Mesothelial cell of epicardium (in vitro differentiated cells): ENCODE measurements at regions not wholly inside any gene's neighbourhood (a gene's known extent, or its start where the extent isn't known, plus 50 kb on each side); places are given as distances from the start of the nearest gene placed in this dataset.

ENCODE experiments used
- DNase-seq, 2 experiments: peaks; one replicate each; pipeline ENCODE4 v3.0.0; 2021; ENCODE audit warnings: low spot score in 2 of 2; ENCODE audit not compliant: unreplicated experiment in 2 of 2
- H3K27ac Mint-ChIP-seq: 2 replicates; pipeline ENCODE4 v1.8.0; 2021; ENCODE audit warnings: mixed read lengths
- H3K27me3 Mint-ChIP-seq: 2 replicates; pipeline ENCODE4 v1.8.0; 2021; ENCODE audit warnings: low read depth, mixed read lengths
- H3K36me3 Mint-ChIP-seq: 2 replicates; pipeline ENCODE4 v1.8.0; 2021; ENCODE audit warnings: mixed read lengths
- H3K4me1 Mint-ChIP-seq: 2 replicates; pipeline ENCODE4 v1.8.0; 2021; ENCODE audit warnings: mixed read lengths
- H3K4me3 Mint-ChIP-seq: 2 replicates; pipeline ENCODE4 v1.8.0; 2021; ENCODE audit warnings: mild to moderate bottlenecking, moderate library complexity, mixed read lengths
- H3K9me3 Mint-ChIP-seq: 2 replicates; pipeline ENCODE4 v1.8.0; 2021; ENCODE audit warnings: mixed read lengths
- TF ChIP-seq, protein P1 (sequence below): fragments of 200-600 bp; sonication (generic); IDR thresholded peaks from one replicate; pipeline ENCODE4 v1.5.0; 2021; ENCODE audit warnings: antibody characterized with exemption; ENCODE audit not compliant: unreplicated experiment

DNA sequence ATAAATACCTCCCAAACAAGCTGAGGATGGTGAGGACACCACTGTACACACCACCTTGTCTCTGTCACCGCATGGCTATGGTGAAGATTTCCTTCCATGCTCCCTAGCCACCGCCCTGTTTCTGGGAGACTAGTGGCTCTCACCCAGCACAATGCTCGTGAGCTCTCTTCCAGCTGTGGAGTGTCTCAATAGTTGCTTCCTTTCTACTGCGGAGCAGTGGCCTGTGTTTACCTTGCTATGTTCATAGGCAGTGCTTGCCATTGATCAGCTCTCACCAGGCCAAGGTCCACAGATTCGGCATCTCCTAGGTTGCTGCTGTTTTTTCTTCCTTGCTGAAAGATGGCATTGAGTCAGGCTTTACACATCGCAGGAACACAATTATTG lies 313.6 kb upstream of the RTL1 start:
- H3K4me3 Mint-ChIP-seq: no peak overlapping the region
- H3K27me3 Mint-ChIP-seq: no peaks in the 10 kb centered on the region
- no peaks in the 10 kb centered on the region for H3K36me3 Mint-ChIP-seq
- H3K4me1 Mint-ChIP-seq: peaks cover 8% of the 10 kb centered on the region
- DNase-seq: peak in 1 of 2 experiments; percentile 27
- peaks cover 12% of the 10 kb centered on the region for H3K9me3 Mint-ChIP-seq
- no peak overlapping the region for H3K27ac Mint-ChIP-seq
- TF ChIP-seq, protein P1, sequence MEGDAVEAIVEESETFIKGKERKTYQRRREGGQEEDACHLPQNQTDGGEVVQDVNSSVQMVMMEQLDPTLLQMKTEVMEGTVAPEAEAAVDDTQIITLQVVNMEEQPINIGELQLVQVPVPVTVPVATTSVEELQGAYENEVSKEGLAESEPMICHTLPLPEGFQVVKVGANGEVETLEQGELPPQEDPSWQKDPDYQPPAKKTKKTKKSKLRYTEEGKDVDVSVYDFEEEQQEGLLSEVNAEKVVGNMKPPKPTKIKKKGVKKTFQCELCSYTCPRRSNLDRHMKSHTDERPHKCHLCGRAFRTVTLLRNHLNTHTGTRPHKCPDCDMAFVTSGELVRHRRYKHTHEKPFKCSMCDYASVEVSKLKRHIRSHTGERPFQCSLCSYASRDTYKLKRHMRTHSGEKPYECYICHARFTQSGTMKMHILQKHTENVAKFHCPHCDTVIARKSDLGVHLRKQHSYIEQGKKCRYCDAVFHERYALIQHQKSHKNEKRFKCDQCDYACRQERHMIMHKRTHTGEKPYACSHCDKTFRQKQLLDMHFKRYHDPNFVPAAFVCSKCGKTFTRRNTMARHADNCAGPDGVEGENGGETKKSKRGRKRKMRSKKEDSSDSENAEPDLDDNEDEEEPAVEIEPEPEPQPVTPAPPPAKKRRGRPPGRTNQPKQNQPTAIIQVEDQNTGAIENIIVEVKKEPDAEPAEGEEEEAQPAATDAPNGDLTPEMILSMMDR: no peak

DNA sequence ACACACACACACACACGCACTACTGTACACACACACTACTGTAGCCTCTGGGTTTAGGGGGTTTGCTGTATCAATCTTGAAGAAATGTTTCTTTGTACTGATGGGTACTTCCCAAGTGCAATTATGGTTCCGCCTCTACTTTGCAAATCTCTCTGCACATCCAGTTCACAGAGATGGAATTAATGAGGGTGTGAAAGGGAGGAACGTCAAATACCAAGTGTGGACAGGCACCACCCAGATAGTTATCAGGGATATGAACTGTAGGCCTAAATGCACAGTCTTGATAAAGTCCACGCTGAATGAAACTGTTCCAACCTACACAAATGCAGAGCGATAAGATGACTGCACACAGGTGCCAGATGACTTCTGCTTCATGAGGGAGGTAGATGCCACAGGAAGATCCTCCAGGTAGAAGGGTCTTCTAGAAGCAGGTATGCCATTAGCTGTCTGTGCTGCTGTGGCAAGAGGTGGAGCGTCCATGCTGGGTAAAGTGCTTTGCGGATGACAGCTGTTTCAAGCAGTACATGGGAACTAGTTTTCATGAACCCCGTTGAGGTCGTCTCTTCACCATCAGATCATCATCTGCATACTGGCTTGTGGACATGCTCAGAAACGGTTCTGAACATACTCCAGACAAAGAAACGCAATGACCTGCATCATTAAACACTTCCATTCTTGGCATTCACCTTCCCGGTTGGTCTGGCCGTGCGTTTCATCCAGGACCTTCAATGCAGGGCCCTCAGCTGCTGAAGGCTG lies 314.3 kb upstream of the RTL1 start:
- Mint-ChIP-seq H3K27ac (no peak overlapping the region), H3K4me3 (no peak overlapping the region), H3K27me3 (peaks cover 3% of the 10 kb centered on the region), H3K4me1 (peaks cover 8% of the 10 kb centered on the region), H3K9me3 (peaks cover 10% of the 10 kb centered on the region), H3K36me3 (no peaks in the 10 kb centered on the region)
- DNase-seq: peak in 1 of 2 experiments; percentile 5
- TF ChIP-seq, protein P1: no peak

DNA sequence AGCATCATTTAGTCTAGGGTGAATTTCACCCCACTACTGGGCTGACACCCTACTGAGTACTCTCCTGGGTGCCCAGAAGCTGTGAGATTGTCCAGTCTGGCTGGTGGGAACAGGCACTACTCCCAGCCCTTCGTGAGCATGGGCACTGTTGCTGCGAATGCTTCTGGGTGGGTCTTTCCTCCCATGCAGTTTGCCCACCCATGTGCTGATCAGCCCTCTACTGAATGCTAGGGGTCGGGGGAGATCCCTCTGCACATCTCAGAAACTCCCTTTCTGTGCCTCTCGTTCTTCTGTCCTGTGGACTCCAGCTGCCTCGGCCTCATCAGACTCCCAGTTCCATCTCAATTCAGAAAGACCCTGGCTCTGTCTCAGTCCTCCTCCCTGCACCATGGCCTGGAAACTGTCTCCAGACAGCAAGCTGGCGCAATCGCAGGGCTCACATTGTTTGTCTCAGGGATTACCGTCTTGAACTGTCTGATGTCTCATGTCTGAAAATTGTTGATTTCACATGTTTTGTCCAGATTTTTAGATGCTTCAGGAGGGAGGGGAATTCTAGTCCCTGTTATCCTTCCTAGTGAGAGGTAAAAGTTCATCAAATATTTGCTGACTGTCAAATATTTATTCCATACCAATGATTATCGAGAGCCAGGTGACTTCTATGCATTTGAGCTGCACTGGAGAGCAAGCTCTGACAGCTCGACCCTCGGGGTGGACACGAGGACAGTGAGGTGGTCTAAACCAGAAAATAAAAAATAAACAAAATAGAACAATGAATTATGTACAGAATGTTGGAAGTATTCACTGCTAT lies 316.6 kb upstream of the RTL1 start:
- peak in 1 of 2 experiments; percentile 36 for DNase-seq
- TF ChIP-seq, protein P1: no peak
- H3K4me3 Mint-ChIP-seq: no peak overlapping the region
- peaks cover 3% of the 10 kb centered on the region for H3K27me3 Mint-ChIP-seq
- H3K4me1 Mint-ChIP-seq: peaks cover 13% of the 10 kb centered on the region
- H3K27ac Mint-ChIP-seq: peak overlapping the region; percentile 45
- no peaks in the 10 kb centered on the region for H3K36me3 Mint-ChIP-seq
- H3K9me3 Mint-ChIP-seq: peaks cover 1% of the 10 kb centered on the region

DNA sequence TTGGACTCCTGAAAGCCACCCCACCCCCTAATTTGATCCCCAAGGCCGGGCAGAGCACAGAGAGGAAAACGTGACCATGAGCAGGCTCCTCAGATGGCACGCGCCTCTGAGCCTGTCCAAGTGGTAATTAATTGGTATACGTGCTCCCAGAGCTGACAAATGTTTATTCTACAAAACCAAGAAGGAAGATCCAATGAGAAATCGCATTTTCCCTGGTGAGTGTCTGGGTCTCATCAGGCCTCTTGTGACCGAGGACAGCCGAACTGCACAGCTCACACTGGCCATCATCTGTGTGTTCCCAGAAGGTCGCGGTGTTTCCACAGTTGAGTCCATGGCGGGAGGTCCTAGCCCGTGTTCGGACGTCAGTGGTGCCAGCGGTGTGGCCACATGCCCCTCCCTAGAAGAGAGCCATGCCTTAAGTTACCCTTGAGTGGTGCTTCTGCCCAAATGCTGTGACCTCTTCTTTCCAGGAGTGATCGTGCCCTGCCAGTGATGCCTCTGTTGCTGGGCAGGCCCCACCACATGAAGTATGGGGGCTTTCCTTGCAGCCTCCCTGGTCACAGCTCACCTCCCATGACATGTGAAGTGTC lies 317.5 kb upstream of the RTL1 start:
- DNase-seq: peak in 1 of 2 experiments; percentile 16
- H3K4me1 Mint-ChIP-seq: peaks cover 14% of the 10 kb centered on the region
- TF ChIP-seq, protein P1: no peak
- no peak overlapping the region for H3K4me3 Mint-ChIP-seq
- peaks cover 3% of the 10 kb centered on the region for H3K27me3 Mint-ChIP-seq
- H3K27ac Mint-ChIP-seq: peak overlapping the region; percentile 18
- H3K36me3 Mint-ChIP-seq: no peaks in the 10 kb centered on the region
- no peaks in the 10 kb centered on the region for H3K9me3 Mint-ChIP-seq

DNA sequence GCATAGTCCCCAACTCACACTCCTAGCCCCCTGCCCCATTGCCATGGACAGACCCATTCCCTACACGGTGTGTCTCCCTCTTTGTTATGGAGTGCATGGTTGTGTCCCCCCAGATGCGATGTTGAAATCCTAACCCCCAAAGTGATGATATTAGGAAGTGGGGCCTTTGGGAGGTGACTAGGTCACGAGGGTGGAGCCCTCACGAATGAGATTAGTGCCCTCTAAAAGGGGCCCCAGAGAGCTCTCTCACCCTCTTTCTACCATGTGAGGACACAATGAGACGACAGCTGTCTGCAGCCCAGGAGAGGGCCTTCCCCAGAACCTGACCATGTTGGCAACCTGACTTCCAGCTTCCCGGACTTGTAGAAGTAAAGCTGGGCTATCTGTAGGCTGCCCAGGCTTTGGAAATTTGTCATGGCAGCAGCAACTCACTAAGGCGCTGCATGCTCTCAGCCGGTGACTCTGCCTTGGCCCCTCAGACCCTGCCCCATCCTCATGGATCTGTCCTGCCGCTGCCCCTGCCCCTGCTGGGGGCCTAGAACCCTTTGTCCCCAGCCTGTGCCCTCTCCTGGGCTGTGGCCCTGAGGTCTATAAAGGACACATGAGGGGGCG lies 318.1 kb upstream of the RTL1 start:
- H3K27me3 Mint-ChIP-seq: peaks cover 3% of the 10 kb centered on the region
- H3K27ac Mint-ChIP-seq: no peak overlapping the region
- TF ChIP-seq, protein P1: no peak
- no peak overlapping the region for H3K4me3 Mint-ChIP-seq
- DNase-seq: peak in 1 of 2 experiments; percentile 20
- H3K9me3 Mint-ChIP-seq: no peaks in the 10 kb centered on the region
- H3K4me1 Mint-ChIP-seq: peaks cover 11% of the 10 kb centered on the region
- no peaks in the 10 kb centered on the region for H3K36me3 Mint-ChIP-seq
